Loucy (cell line): ENCODE measurements at regions not wholly inside any gene's neighbourhood (a gene's known extent, or its start where the extent isn't known, plus 50 kb on each side); places are given as distances from the start of the nearest gene placed in this dataset.
"Not testable (repeated sequence)": the region's sequence is repeated elsewhere in the genome, so short reads cannot be mapped to it uniquely, and the experiment has no call there.

Source experiments
- CTCF ChIP-seq: fragments of 200-600 bp; sonication (generic); conservative IDR thresholded peaks from 2 replicates; pipeline ENCODE4 v1.5.1; 2014; ENCODE audit warnings: mild to moderate bottlenecking, antibody characterized with exemption, low read length
- EZH2phosphoT487 ChIP-seq: fragments of 200-600 bp; IDR thresholded peaks from 2 replicates; pipeline ENCODE4 v1.6.1; 2018; ENCODE audit warnings: antibody characterized with exemption, mild to moderate bottlenecking, moderate library complexity, borderline replicate concordance

GRCh38 chr15:22529200-22529599, 70.5 kb downstream of the GOLGA6L22 start:
- TF ChIP-seq CTCF, EZH2phosphoT487: not testable (repeated sequence)
